T-helper 1 cell (primary cell): ENCODE measurements at regions not wholly inside any gene's neighbourhood (a gene's known extent, or its start where the extent isn't known, plus 50 kb on each side); places are given as distances from the start of the nearest gene placed in this dataset.
"Not testable (repeated sequence)": the region's sequence is repeated elsewhere in the genome, so short reads cannot be mapped to it uniquely, and the experiment has no call there.

Experiments used
- DNase-seq, 5 donors: peaks; one replicate each; pipeline ENCODE4 v3.0.0-alpha.2; 2012 to 2020

DNA sequence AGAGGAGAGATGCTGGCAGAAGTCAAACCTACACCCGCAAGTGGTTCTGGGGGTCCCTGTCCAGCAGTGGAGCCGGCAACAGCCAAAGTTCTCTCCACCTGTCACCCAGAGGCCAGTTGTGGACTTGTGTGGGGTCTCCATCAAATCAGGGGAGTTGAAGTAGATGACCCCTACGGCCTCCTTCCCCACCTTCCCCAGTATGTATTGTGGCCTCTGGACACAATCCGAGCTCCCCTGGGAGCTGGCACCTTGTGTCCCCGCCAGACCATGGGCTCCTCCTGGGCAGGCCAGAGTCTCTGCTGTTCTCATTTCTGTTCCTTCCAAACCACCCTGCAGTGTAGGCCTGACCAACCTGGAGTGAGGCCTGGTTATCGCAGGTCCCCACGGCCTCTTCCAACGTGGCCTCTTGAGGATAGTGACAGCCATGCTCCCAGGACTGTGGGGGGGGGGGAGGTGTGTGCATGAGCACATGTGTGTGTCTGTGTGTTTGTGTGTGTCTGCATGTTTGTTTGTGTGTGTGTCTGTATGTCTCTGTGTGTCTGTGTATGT, 246.4 kb downstream of the MATN1 start:
- DNase-seq, result no peak

DNA sequence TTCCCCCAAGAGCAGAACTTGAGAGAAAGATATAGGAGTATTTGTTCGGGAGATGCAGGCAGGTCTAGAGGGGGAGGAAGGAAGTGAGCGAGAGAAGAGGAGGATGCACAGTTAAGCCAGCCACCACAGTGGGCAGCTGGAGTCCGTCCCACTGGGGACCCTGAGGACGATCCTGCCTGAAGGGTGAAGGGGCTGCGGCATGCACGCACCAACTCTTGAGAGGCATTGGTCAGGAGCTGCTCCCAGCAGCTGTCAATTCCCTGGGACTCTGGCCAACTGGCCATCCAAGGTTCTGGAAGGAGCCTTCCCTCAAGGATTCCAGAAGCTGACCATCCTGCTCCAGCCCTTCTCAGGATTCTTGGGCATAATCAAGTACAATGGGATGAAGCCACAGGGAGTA, 246.9 kb downstream of the MATN1 start:
- no peak for DNase-seq

- DNase-seq, result no peak
Observed at GRCh38 chr1:30475966-30476365, 247.4 kb downstream of the MATN1 start.

DNA sequence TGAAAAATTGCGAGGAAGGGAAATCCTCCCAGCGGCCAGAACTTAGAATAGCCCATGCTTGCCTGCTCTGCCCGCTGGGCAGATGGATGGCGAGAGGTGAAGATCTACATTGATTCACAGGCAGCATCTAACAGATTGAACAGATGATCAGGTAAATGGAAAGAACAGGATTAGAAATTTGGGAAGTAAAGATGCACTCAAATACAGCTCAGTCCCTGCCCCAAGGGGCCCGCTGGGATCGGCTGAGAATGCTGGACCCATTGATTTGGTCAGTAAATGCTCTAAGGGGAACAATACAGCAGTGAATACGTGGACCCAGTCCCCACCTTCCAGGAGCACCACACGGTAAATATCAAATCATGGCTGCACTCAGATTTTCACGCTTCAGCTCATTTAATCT, 248.2 kb downstream of the MATN1 start:
- DNase-seq, result no peak

- DNase-seq, result no peak
Observed at GRCh38 chr1:30474818-30475200, 248.6 kb downstream of the MATN1 start.

DNA sequence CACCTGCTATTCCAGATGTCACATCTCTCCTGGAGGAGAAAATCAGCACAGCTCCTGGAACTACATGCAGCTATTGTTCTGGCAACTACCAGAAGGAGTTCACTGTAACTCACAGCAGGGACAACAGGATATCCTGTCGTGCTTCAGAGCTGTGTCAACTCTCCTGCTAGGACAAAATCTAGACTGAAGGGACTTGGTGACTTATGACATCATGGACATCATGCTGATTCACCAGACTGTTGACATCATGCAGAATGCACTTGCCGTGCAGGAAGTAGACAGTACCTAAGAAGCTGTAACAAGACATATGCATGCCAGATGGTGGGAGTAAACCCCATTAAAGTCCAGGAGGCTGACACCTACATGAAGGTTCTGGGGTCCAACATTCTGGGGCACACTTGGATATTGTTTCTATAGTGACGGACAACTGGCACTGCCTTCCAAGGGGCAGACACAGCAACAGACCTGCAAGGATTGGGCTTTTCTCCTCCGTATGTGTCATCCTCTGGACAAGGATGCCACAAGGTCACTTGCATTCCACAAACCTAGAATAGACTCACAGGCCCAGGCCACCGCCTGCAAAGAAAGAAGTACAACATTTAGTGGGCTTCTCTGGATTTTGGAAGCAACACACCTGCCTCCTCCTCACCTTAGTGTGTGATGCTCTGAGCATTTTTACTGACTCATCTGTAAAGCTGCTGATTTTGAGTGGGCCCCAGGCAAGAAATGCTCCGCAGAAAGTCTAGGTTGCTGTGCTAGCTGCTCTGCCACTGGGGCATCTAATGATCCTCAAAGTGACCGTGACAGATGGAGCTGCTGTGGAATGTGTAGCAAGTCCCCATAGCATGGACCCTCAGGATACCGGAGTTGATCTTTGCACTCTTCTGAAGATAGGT, 249.2 kb downstream of the MATN1 start:
- no peak for DNase-seq

- no peak for DNase-seq
Observed at GRCh38 chr1:30472526-30472925, 250.9 kb downstream of the MATN1 start.

GRCh38 chr1:30472009-30472408, 251.4 kb downstream of the MATN1 start:
- no peak for DNase-seq

DNA sequence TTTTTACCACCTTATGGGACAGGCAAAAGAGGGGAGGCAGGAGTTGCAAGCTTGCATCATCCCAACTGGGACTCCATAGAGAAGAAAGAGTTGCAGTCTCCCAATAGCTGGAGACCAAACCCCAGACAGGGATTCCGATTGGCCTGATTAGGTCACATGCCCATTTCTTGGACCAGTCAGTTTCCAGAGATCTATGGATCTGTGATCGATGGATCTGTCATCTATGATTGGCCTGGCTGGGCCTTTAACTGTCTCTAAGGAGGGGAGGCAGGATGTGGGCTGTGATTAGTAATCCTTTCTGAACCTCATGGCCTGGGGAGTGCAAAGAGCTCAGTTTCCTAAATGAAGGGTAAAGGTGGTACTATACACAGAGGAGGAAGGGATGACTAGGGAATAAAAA, 252.1 kb downstream of the MATN1 start:
- no peak for DNase-seq

DNA sequence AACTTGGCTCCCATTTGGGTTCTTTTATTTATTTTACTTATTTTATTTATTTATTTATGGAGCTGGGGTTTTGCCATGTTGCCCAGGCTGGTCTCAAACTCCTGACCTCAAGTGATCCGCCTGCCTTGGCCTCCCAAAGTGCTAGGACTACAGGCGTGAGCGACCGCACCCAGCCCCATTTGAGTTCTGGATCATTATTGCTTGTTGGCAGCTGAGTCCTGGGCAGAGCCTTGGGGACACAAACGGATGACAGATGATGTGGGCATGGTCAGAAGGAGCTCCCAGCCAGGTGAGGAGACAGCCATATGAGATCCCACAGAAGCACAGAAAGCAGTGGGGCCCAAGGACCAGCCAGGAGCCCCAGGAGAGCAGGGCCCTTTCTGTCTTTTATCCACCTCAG, 254.0 kb downstream of the MATN1 start:
- no peak for DNase-seq

GRCh38 chr1:30467101-30467500, 256.3 kb downstream of the MATN1 start:
- no peak for DNase-seq

GRCh38 chr1:30466610-30467009, 256.8 kb downstream of the MATN1 start:
- no peak for DNase-seq

GRCh38 chr1:30466026-30466425, 257.4 kb downstream of the MATN1 start:
- DNase-seq, result no peak

- no peak for DNase-seq
Observed at GRCh38 chr1:30465096-30465495, 258.3 kb downstream of the MATN1 start.

DNA sequence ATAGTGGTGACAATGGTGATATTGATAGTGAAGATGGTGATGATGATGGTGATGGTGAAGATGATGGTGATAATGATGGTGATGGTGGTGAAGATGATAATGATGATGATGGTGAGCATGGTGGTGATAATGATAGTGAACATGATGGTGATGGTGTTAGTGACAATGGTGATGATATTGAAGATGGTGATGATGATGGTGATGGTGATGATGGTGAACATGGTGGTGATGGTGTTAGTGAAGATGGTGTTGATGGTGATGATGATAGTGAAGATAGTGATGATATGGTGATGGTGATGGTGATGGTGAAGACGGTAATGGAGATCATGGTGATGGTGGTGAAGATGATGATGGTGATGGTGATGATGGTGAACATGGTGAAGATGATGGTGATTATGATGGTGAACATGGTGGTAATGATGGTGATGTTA, 259.2 kb downstream of the MATN1 start:
- DNase-seq, result no peak

- DNase-seq, result no peak
Observed at GRCh38 chr1:30462826-30463425, 260.5 kb downstream of the MATN1 start.

DNA sequence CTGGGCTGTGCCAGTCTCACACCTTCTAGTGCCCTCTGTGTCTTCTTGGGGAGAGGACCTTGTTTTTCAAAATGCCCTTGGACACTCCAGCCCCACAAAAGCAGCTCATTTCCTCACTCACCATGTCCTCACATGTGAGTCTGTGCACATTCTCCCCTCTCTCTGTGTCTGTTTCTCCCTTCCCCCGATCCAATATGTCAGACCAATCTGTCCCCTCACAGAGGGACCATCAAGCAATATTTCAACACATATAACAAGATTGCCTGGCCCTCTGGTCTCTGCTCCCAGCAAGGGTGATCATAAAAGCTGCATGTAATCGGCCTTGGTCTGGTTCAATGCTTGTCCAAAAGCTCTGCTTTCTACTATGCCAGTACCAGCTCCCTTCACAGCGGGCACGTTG, 261.2 kb downstream of the MATN1 start:
- no peak for DNase-seq

DNA sequence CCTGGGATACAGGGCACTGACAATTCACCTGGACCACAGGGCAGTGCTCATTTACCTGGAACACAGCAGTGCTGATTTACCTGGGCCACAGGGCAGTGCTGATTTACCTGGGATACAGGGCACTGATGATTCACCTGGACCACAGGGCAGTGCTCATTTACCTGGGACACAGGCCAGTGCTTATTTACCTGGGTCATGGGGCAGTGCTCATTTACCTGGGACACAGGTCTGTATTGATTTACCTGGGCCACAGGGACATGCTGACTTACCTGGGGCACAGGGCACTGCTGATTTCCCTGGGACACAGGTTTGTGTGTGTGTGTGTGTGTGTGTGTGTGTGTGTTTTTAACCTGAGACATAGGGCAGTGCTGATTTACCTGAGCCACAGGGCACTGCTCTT, 261.7 kb downstream of the MATN1 start:
- DNase-seq, result no peak

DNA sequence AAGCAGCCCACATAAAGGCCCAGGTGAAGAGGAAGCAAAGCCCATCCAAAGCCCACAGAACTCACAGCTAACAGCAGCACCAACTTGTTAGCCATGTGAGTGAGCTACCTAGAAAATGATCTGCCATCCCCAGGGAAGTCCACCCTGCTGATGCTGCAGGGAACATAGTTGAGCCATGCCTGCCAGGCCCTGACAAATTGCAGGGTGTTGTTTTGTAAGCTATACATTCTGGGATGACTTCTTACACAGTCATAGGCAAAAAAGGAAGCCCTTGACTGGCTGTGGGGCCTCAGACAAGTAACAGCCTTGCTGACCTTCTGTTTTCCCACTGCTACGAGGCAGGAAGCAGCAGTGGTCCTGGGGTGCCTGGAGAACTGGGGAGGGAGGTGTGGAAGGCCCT, 262.7 kb downstream of the MATN1 start:
- DNase-seq, result no peak

DNA sequence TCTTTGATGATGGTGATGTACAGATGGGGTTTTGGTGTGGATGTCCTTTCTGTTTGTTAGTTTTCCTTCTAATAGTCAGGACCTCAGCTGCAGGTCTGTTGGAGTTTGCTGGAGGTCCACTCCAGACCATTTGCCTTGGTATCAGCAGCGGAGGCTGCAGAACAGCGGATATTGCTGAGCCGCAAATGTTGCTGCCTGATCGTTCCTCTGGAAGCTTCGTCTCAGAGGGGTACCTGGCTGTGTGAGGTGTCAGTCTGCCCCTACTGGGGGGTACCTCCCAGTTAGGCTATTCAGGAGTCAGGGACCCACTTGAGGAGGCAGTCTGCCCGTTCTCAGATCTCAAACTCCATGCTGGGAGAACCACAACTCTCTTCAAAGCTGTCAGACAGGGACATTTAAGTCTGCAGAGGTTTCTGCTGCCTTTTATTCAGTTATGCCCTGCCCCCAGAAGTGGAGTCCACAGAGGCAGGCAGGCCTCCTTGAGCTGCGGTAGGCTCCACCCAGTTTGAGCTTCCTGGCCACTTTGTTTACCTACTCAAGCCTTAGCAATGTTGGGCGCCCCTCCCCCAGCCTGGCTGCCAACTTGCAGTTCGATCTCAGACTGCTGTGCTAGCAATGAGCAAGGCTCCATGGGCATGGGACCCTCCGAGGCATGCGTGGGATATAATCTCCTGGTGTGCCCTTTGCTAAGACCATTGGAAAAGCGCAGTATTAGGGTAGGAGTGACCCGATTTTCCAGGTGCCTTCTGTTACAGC, 264.5 kb downstream of the MATN1 start:
- DNase-seq, result not testable (repeated sequence)

GRCh38 chr1:30452925-30453324, 270.5 kb downstream of the MATN1 start:
- DNase-seq, result no peak

DNA sequence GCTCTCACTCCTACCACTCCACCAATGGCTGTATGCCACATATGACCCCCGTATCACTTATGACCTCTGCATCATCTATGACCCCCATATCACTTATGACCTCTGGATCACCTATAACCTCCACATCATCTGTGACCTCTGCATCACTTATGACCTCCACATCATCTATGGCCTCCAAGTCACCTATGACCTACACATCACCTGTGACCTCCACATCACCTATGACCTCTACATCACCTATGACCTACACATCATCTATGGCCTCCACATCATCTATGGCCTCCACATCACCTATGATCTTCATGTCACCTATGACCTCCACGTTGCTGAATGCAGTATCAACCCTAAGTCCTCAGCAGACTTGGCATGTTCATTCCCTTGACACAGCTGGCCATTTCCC, 271.2 kb downstream of the MATN1 start:
- DNase-seq, result no peak

DNA sequence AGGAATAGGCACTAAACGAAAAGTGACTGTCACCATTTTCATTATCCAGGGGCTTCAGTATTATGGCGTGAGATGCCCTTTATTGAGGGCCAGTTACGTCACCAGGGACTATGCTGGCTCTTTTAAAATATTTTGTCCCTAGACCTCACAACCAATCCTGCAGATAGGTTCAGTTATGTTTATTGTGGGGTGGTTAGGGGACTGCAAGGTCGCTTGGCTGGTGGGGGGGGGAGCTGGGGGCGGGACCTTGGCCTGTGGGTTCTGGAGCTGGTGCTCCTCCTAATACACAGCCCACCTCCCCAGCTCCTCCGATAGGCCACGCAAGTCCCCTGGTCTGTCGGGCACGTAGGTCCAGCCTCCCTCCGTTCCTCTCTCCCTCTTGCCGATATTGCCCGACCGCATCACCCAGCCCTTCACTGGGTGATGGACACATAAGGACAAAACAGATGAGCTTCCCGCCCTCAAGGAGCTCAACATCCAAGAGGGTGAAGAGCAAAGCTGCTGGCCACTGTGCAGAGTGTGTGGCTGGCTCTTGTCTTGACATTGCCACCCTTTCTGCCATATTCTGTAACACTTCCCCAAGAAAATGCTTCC, 271.8 kb downstream of the MATN1 start:
- DNase-seq, result no peak
